Midbrain (tissue), 1 donor: ENCODE measurements at regions not wholly inside any gene's neighbourhood (a gene's known extent, or its start where the extent isn't known, plus 50 kb on each side); places are given as distances from the start of the nearest gene placed in this dataset.
"Not testable (repeated sequence)": the region's sequence is repeated elsewhere in the genome, so short reads cannot be mapped to it uniquely, and the experiment has no call there.

Experiments used
- DNase-seq: peaks from one replicate; lab custom pipeline; 2025; lab: John Stamatoyannopoulos, UW

GRCh38 chr1:9466780-9467758 is 72.2 kb upstream of the SLC25A33 start:
- DNase-seq, result no peak

GRCh38 chr1:9469882-9470281 is 69.4 kb upstream of the SLC25A33 start:
- not testable (repeated sequence) for DNase-seq

GRCh38 chr1:9471679-9472078 is 67.6 kb upstream of the SLC25A33 start:
- no peak for DNase-seq

- no peak for DNase-seq
Observed at GRCh38 chr1:9472386-9473031, 66.8 kb upstream of the SLC25A33 start.

- no peak for DNase-seq
Observed at GRCh38 chr1:9473032-9473807, 66.0 kb upstream of the SLC25A33 start.

GRCh38 chr1:9475061-9475627 is 64.1 kb upstream of the SLC25A33 start:
- DNase-seq, result no peak

GRCh38 chr1:9476790-9477463 is 62.3 kb upstream of the SLC25A33 start:
- DNase-seq, result no peak

GRCh38 chr1:9477535-9477934 is 61.7 kb upstream of the SLC25A33 start:
- DNase-seq, result no peak

GRCh38 chr1:9478021-9478420 is 61.2 kb upstream of the SLC25A33 start:
- no peak for DNase-seq

GRCh38 chr1:9481048-9481447 is 58.2 kb upstream of the SLC25A33 start:
- no peak for DNase-seq

GRCh38 chr1:9482403-9482802 is 56.9 kb upstream of the SLC25A33 start:
- no peak for DNase-seq

GRCh38 chr1:9482816-9483572 is 56.3 kb upstream of the SLC25A33 start:
- DNase-seq, result no peak

- no peak for DNase-seq
Observed at GRCh38 chr1:9486466-9487140, 52.7 kb upstream of the SLC25A33 start.
